B cell (primary cell): ENCODE measurements at regions not wholly inside any gene's neighbourhood (a gene's known extent, or its start where the extent isn't known, plus 50 kb on each side); places are given as distances from the start of the nearest gene placed in this dataset.

Experiments used
- ATAC-seq: fragments of 200-7000 bp; cut with Tn5 transposase; one replicate; pipeline ENCODE4 v1.10.0; 2021; ENCODE audit warnings: low read depth, mild to moderate bottlenecking, moderate number of reproducible peaks, moderate library complexity
- CTCF ChIA-PET: fragments of 350-600 bp; sonication (Branson Sonifier 250); formaldehyde crosslinking; loops from one replicate; lab custom pipeline; 2021; ENCODE audit warnings: antibody characterized with exemption, inconsistent platforms; lab: Charles Lee
- POLR2A ChIA-PET: fragments of 350-600 bp; sonication (Branson Sonifier 250); formaldehyde crosslinking; loops from one replicate; lab custom pipeline; 2021; ENCODE audit warnings: antibody characterized with exemption; lab: Charles Lee
- DNase-seq: peaks from one replicate; pipeline ENCODE4 v3.0.0; 2013
- H2AFZ ChIP-seq: 2 replicates; pipeline ENCODE4 v1.6.1; 2012; ENCODE audit warnings: mild to moderate bottlenecking, low read depth, low read length; ENCODE audit not compliant: insufficient read depth, poor library complexity, severe bottlenecking
- H3K27ac ChIP-seq, 2 donors: 1 replicate in 1 of 2; 2 replicates in 1 of 2; pipeline ENCODE4 v1.5.1; 2012 to 2013; ENCODE audit warnings: low read length in 2 of 2, mild to moderate bottlenecking in 2 of 2, moderate library complexity in 1 of 2
- H3K27me3 ChIP-seq, 4 experiments: fragments of 200-600 bp in 1 of 4; sonication (generic) in 1 of 4; replicated peaks in 1 of 4; 1 replicate in 2 of 4; 2 replicates in 2 of 4; pipeline versions ENCODE4 v1.6.1 to v1.7.0; 2013 to 2016; ENCODE audit warnings: low read length in 3 of 4, mild to moderate bottlenecking in 2 of 4, mixed read lengths in 1 of 4, moderate library complexity in 1 of 4; ENCODE audit not compliant: insufficient read depth in 4 of 4, control insufficient read depth in 3 of 4; ENCODE audit errors: control extremely low read depth in 1 of 4
- H3K36me3 ChIP-seq, 2 experiments: replicated peaks in 1 of 2; 1 replicate in 1 of 2; 2 replicates in 1 of 2; pipeline versions ENCODE4 v1.6.1 to v1.7.1; 2013; ENCODE audit warnings: low read length in 1 of 2; ENCODE audit not compliant: insufficient read depth in 2 of 2, control insufficient read depth in 1 of 2; ENCODE audit errors: control extremely low read depth in 1 of 2, extremely low read depth in 1 of 2
- H3K4me1 ChIP-seq, 2 donors: fragments of 200-600 bp in 1 of 2; sonication (generic) in 1 of 2; 1 replicate in 1 of 2; 2 replicates in 1 of 2; pipeline versions ENCODE4 v1.5.1 to v1.6.1; 2013 to 2017; ENCODE audit warnings: low read length in 2 of 2; ENCODE audit not compliant: control insufficient read depth in 2 of 2, insufficient read depth in 2 of 2
- H3K4me2 ChIP-seq: replicated peaks from 2 replicates; pipeline ENCODE3; 2012; ENCODE audit warnings: mild to moderate bottlenecking, low read depth, low read length; ENCODE audit not compliant: poor library complexity, severe bottlenecking
- H3K4me3 ChIP-seq, 5 experiments: fragments of 200-600 bp in 1 of 5; sonication (generic) in 1 of 5; 1 replicate in 3 of 5; 2 replicates in 2 of 5; pipeline versions ENCODE4 v1.5.1 to v1.7.0; 2011 to 2016; ENCODE audit warnings: low read length in 4 of 5, mild to moderate bottlenecking in 4 of 5, low read depth in 2 of 5, control low read depth in 1 of 5, moderate library complexity in 1 of 5; ENCODE audit not compliant: insufficient read depth in 1 of 5; ENCODE audit errors: control extremely low read depth in 1 of 5, extremely low read depth in 1 of 5
- H3K79me2 ChIP-seq: fragments of 200-600 bp; sonication (generic); one replicate; pipeline ENCODE4 v1.6.0; 2016; ENCODE audit warnings: low read length; ENCODE audit not compliant: control insufficient read depth, insufficient read depth
- H3K9ac ChIP-seq: fragments of 200-600 bp; sonication (generic); 2 replicates; pipeline ENCODE4 v1.6.1; 2017; ENCODE audit warnings: mild to moderate bottlenecking, low read length, moderate library complexity
- H3K9me3 ChIP-seq, 3 donors: one replicate each; pipeline versions ENCODE4 v1.6.1 to v1.7.1; 2013; ENCODE audit warnings: low read length in 2 of 3; ENCODE audit not compliant: control insufficient read depth in 2 of 3, insufficient read depth in 1 of 3; ENCODE audit errors: control extremely low read depth in 1 of 3
- H4K20me1 ChIP-seq: 2 replicates; pipeline ENCODE4 v1.6.0; 2012; ENCODE audit warnings: mild to moderate bottlenecking, low read length; ENCODE audit not compliant: insufficient read depth, control insufficient read depth, poor library complexity, severe bottlenecking
- H3K27ac Mint-ChIP-seq: one replicate; pipeline ENCODE4 v1.8.0; 2021; ENCODE audit warnings: mixed read lengths
- H3K27me3 Mint-ChIP-seq: one replicate; pipeline ENCODE4 v1.8.0; 2021; ENCODE audit warnings: mixed read lengths
- H3K4me1 Mint-ChIP-seq: one replicate; pipeline ENCODE4 v1.8.0; 2021; ENCODE audit warnings: mixed read lengths
- H3K4me3 Mint-ChIP-seq: one replicate; pipeline ENCODE4 v1.8.0; 2021; ENCODE audit warnings: mixed read lengths
- H3K9me3 Mint-ChIP-seq: one replicate; pipeline ENCODE4 v1.8.0; 2022; ENCODE audit warnings: mixed read lengths; ENCODE audit not compliant: insufficient read depth
- EZH2 ChIP-seq: IDR thresholded peaks from 2 replicates; pipeline ENCODE4 v1.6.1; 2012; ENCODE audit warnings: borderline replicate concordance, low read depth, mild to moderate bottlenecking, moderate library complexity, low read length; ENCODE audit not compliant: insufficient read depth, poor library complexity, severe bottlenecking
- WGBS: methylation state at CpG from one replicate; pipeline ENCODE4 v1.1.5; 2013; ENCODE audit warnings: missing lambda C conversion rate; ENCODE audit not compliant: insufficient coverage; 5-methylcytosine and 5-hydroxymethylcytosine counted together
- intact Hi-C: fragments of 100-400 bp; cut with micrococcal nuclease; formaldehyde crosslinking; loops from one replicate; pipeline ENCODE4 v1.10.0; 2022
- TF ChIP-seq, protein P1 (sequence below): fragments of 200-600 bp; IDR thresholded peaks from one replicate; pipeline ENCODE4 v1.8.0; 2022; ENCODE audit warnings: antibody characterized with exemption, mild to moderate bottlenecking

DNA sequence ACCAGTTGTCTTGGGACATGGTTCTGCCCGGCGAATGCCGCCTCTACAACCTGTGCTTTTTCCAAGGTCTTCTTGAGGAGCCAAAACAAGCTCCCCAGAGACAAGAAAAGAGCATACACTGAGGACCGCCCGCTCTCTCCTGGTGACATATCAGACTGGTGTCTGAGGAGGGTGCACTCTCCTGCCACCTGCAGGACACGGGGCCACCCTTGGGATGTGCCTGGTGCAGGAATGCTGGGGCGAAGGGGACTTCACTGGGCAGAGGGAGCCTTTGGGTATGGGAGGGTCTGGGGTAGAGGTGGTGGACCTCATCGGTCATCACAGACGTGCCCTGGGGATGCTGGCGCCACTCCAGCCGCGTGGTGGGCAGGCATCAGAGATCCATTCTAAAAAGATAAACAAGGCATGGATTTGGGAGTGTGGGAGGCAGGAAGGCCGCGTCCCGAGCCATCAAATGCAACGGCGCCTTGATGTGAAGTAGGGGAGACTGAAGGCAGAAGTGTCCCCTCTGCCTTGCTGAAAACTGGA, 163.3 kb downstream of the CD83 start:
- WGBS, result 98% methylated on average over 14 of the region's 17 CpGs
- H2AFZ ChIP-seq, result no peak overlapping the region
- intact Hi-C loops, result no loop called here
- no peaks in the 10 kb centered on the region for H4K20me1 ChIP-seq
- no peaks in the 10 kb centered on the region for H3K27me3 Mint-ChIP-seq
- ChIA-PET POLR2A (no interaction called here), CTCF (no interaction called here)
- H3K79me2 ChIP-seq, result no peaks in the 10 kb centered on the region
- H3K9me3 ChIP-seq, result peaks cover 0 to 20% (median 7%) of the 10 kb centered on the region in 3 donors
- no peak for DNase-seq
- no peaks in the 10 kb centered on the region for H3K27me3 ChIP-seq
- no peak overlapping the region for H3K27ac ChIP-seq
- H3K4me3 ChIP-seq, result no peak overlapping the region
- H3K4me2 ChIP-seq, result no peak overlapping the region
- TF ChIP-seq, protein P1, sequence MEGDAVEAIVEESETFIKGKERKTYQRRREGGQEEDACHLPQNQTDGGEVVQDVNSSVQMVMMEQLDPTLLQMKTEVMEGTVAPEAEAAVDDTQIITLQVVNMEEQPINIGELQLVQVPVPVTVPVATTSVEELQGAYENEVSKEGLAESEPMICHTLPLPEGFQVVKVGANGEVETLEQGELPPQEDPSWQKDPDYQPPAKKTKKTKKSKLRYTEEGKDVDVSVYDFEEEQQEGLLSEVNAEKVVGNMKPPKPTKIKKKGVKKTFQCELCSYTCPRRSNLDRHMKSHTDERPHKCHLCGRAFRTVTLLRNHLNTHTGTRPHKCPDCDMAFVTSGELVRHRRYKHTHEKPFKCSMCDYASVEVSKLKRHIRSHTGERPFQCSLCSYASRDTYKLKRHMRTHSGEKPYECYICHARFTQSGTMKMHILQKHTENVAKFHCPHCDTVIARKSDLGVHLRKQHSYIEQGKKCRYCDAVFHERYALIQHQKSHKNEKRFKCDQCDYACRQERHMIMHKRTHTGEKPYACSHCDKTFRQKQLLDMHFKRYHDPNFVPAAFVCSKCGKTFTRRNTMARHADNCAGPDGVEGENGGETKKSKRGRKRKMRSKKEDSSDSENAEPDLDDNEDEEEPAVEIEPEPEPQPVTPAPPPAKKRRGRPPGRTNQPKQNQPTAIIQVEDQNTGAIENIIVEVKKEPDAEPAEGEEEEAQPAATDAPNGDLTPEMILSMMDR, result no peak
- TF ChIP-seq EZH2, result no peak
- no peak overlapping the region for H3K4me3 Mint-ChIP-seq
- ATAC-seq, result no peak
- H3K36me3 ChIP-seq, result no peaks in the 10 kb centered on the region
- H3K27ac Mint-ChIP-seq, result no peak overlapping the region
- H3K4me1 Mint-ChIP-seq, result peaks cover 43% of the 10 kb centered on the region
- peaks cover 32 to 42% of the 10 kb centered on the region in 2 donors for H3K4me1 ChIP-seq
- H3K9me3 Mint-ChIP-seq, result peaks cover 1% of the 10 kb centered on the region
- H3K9ac ChIP-seq, result no peak overlapping the region

DNA sequence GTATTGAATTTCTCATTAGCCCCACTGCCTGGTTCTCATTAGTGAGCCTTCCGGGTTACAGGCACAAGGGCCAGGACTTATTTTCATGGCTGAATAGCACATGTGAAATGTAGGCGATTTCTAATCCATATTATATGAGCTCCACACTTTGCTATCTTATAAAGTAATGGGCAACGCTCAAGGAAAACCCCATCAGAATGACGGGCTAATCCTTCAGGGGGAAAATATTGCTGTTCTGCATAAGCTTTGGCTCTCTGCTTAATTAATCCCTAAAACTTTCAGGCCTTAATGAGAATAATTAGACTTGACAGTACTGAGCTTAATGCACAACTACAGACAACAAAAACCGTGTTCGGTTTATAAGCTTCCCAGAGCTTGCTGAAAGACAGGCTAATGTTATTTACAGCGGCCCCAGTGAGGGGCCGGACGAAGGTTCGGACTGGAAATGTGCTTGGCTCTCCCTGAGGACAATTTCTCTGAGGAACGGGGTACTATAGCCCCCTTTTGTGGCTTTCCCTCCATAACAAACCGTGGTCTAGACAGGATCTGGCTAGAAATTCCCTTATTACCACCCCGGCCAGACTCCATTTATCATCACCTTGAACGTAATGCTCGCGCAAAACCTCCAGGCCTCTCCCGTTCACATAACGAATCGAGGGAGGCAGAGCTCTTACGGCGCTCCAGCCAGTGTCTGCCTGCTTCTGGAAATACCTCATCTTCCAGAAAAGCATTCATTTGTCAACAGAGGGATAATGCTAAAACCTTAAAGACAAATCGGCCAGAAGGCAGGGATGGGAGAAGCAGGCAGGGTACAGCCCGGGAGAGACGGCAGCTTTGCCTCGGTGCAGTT, 164.5 kb downstream of the CD83 start:
- no peak overlapping the region for H3K9ac ChIP-seq
- DNase-seq, result no peak
- Mint-ChIP-seq H3K4me3 (no peak overlapping the region), H3K27me3 (no peaks in the 10 kb centered on the region), H3K27ac (no peak overlapping the region), H3K9me3 (peaks cover 1% of the 10 kb centered on the region), H3K4me1 (peaks cover 31% of the 10 kb centered on the region)
- no peaks in the 10 kb centered on the region for H4K20me1 ChIP-seq
- no peaks in the 10 kb centered on the region for H3K36me3 ChIP-seq
- no peaks in the 10 kb centered on the region for H3K79me2 ChIP-seq
- no peak for ATAC-seq
- 96% methylated on average over 21 of the region's 25 CpGs for WGBS
- ChIA-PET CTCF (no interaction called here), POLR2A (no interaction called here)
- H3K27me3 ChIP-seq, result no peaks in the 10 kb centered on the region
- H3K4me3 ChIP-seq, result no peak overlapping the region
- intact Hi-C loops, result no loop called here
- TF ChIP-seq, protein P1, result no peak
- no peak for TF ChIP-seq EZH2
- H3K9me3 ChIP-seq, result peaks cover 0 to 20% (median 7%) of the 10 kb centered on the region in 3 donors
- H3K4me2 ChIP-seq, result no peak overlapping the region
- peaks cover 22 to 30% of the 10 kb centered on the region in 2 donors for H3K4me1 ChIP-seq
- no peak overlapping the region for H3K27ac ChIP-seq
- no peak overlapping the region for H2AFZ ChIP-seq
